RWPE1 (cell line): ENCODE measurements at regions not wholly inside any gene's neighbourhood (a gene's known extent, or its start where the extent isn't known, plus 50 kb on each side); places are given as distances from the start of the nearest gene placed in this dataset.

Experiments
- CTCF ChIA-PET: fragments of 350-600 bp; sonication (Branson Sonifier 250); formaldehyde crosslinking; extraction: SDS; loops from one replicate; lab custom pipeline; 2021; lab: Yijun Ruan, JAX
- POLR2A ChIA-PET: fragments of 400-600 bp; formaldehyde crosslinking; extraction: SDS; loops from one replicate; lab custom pipeline; 2020; ENCODE audit warnings: antibody characterized with exemption; ENCODE audit not compliant: low non-redundant PET; lab: Yijun Ruan, JAX
- DNase-seq: peaks from one replicate; pipeline ENCODE4 v3.0.0; 2012; ENCODE audit warnings: low spot score
- H3K27ac ChIP-seq: fragments of 450-650 bp; 2 replicates; pipeline ENCODE4 v1.5.1; 2017
- CTCF ChIP-seq: fragments of 450-650 bp; conservative IDR thresholded peaks from 2 replicates; pipeline ENCODE4 v1.5.1; 2017; ENCODE audit warnings: low read depth, mild to moderate bottlenecking

GRCh38 chr12:97756741-97757140 lies 294.1 kb downstream of the RMST start:
- no peak overlapping the region for H3K27ac ChIP-seq
- POLR2A ChIA-PET: no interaction called here
- DNase-seq: no peak
- CTCF ChIA-PET: no interaction called here
- TF ChIP-seq CTCF: no peak

GRCh38 chr12:97757481-97758193 lies 295.0 kb downstream of the RMST start:
- TF ChIP-seq CTCF: no peak
- ChIA-PET CTCF (interaction anchor here (0.6 kb wide), 1 partner anchor 87 kb away, joined by 3 read pairs; no protein-coding TSS in a partner anchor), POLR2A (no interaction called here)
- no peak overlapping the region for H3K27ac ChIP-seq
- no peak for DNase-seq

DNA sequence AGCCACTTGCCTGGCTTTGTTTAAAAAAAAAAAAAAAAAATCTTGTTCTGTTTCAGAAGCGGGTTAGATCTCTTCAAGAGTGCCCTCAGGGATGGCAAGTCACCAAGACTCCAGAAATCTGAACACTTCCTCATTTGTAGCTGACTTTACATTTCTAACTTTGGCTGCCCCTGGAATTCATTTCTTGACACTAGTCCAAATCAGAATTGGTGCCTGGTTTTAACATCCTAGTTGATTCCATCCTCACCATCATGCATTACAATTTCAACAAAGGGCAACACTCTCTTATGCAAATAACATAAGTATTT lies 295.5 kb downstream of the RMST start:
- DNase-seq: no peak
- no peak overlapping the region for H3K27ac ChIP-seq
- POLR2A ChIA-PET: no interaction called here
- CTCF ChIA-PET: interaction anchor here (0.6 kb wide), 3 partner anchors 71 to 562 kb away, joined by 3 to 6 read pairs (median 3); no protein-coding TSS in a partner anchor
- TF ChIP-seq CTCF: no peak

- CTCF ChIA-PET: interaction anchor here (0.6 kb wide), 2 partner anchors 72 to 563 kb away, joined by 3 to 6 read pairs; no protein-coding TSS in a partner anchor
- H3K27ac ChIP-seq: no peak overlapping the region
- POLR2A ChIA-PET: no interaction called here
- DNase-seq: no peak
- no peak for TF ChIP-seq CTCF
Measured at GRCh38 chr12:97758586-97758985, 296.0 kb downstream of the RMST start.

GRCh38 chr12:97760601-97761000 lies 298.0 kb downstream of the RMST start:
- no peak for TF ChIP-seq CTCF
- no peak for DNase-seq
- ChIA-PET POLR2A (no interaction called here), CTCF (no interaction called here)
- H3K27ac ChIP-seq: no peak overlapping the region

GRCh38 chr12:97763113-97763512 lies 300.5 kb downstream of the RMST start:
- ChIA-PET POLR2A (no interaction called here), CTCF (no interaction called here)
- no peak for TF ChIP-seq CTCF

More at GRCh38 chr12:97763113-97763512, 300.5 kb downstream of the RMST start:
- no peak for DNase-seq
- no peak overlapping the region for H3K27ac ChIP-seq
